CD14-positive monocyte (primary cell): ENCODE measurements at regions not wholly inside any gene's neighbourhood (a gene's known extent, or its start where the extent isn't known, plus 50 kb on each side); places are given as distances from the start of the nearest gene placed in this dataset.

Experiments used
- DNase-seq, 3 donors: peaks; one replicate each; pipeline ENCODE4 v3.0.0-alpha.2; 2011 to 2022
- H2AFZ ChIP-seq: 2 replicates; pipeline ENCODE4 v1.6.0; 2012; ENCODE audit warnings: mild to moderate bottlenecking, low read depth, low read length, inconsistent platforms; ENCODE audit not compliant: insufficient read depth, poor library complexity, severe bottlenecking
- H3K27ac ChIP-seq, 2 donors: 1 replicate in 1 of 2; 2 replicates in 1 of 2; pipeline ENCODE4 v1.5.1; 2012 to 2013; ENCODE audit warnings: low read length in 2 of 2, control low read depth in 1 of 2, inconsistent platforms in 1 of 2, low read depth in 1 of 2, mild to moderate bottlenecking in 1 of 2
- H3K27me3 ChIP-seq, 2 donors: one replicate each; pipeline versions ENCODE4 v1.6.0 to v1.6.1; 2011 to 2013; ENCODE audit warnings: low read length in 2 of 2; ENCODE audit not compliant: control insufficient read depth in 2 of 2, insufficient read depth in 2 of 2
- H3K36me3 ChIP-seq, 2 donors: replicated peaks in 1 of 2; 1 replicate in 1 of 2; 2 replicates in 1 of 2; pipeline versions ENCODE4 v1.5.1 to v1.6.1; 2012 to 2013; ENCODE audit warnings: low read length in 2 of 2, control low read depth in 1 of 2, inconsistent platforms in 1 of 2, mild to moderate bottlenecking in 1 of 2; ENCODE audit not compliant: insufficient read depth in 2 of 2, control insufficient read depth in 1 of 2
- H3K4me1 ChIP-seq, 2 donors: 1 replicate in 1 of 2; 2 replicates in 1 of 2; pipeline versions ENCODE4 v1.5.1 to v1.6.1; 2012 to 2013; ENCODE audit warnings: low read length in 2 of 2, control low read depth in 1 of 2, inconsistent platforms in 1 of 2, mild to moderate bottlenecking in 1 of 2, moderate library complexity in 1 of 2; ENCODE audit not compliant: insufficient read depth in 2 of 2, control insufficient read depth in 1 of 2
- H3K4me2 ChIP-seq: replicated peaks from 2 replicates; pipeline ENCODE3; 2012; ENCODE audit warnings: low read length, moderate library complexity, mild to moderate bottlenecking; ENCODE audit not compliant: poor library complexity, severe bottlenecking; ENCODE audit errors: extremely low read depth
- H3K4me3 ChIP-seq, 3 experiments: fragments of 200-600 bp in 1 of 3; sonication (generic) in 1 of 3; replicated peaks in 1 of 3; 1 replicate in 2 of 3; 2 replicates in 1 of 3; pipeline ENCODE4 v1.5.1; 2011 to 2013; ENCODE audit warnings: low read length in 3 of 3, mild to moderate bottlenecking in 3 of 3, control low read depth in 2 of 3, low read depth in 2 of 3, inconsistent platforms in 1 of 3, moderate library complexity in 1 of 3
- H3K79me2 ChIP-seq: 2 replicates; pipeline ENCODE4 v1.6.0; 2012; ENCODE audit warnings: mild to moderate bottlenecking, control low read depth, inconsistent platforms, low read length, moderate library complexity; ENCODE audit not compliant: insufficient read depth
- H3K9ac ChIP-seq: 2 replicates; pipeline ENCODE4 v1.6.0; 2017; ENCODE audit warnings: low read length, mild to moderate bottlenecking; ENCODE audit not compliant: insufficient read depth, poor library complexity, severe bottlenecking
- H3K9me3 ChIP-seq, 2 donors: replicated peaks in 1 of 2; 1 replicate in 1 of 2; 2 replicates in 1 of 2; pipeline versions ENCODE4 v1.5.1 to v1.6.1; 2012 to 2013; ENCODE audit warnings: low read length in 2 of 2, control low read depth in 1 of 2; ENCODE audit not compliant: control insufficient read depth in 1 of 2, insufficient read depth in 1 of 2
- H4K20me1 ChIP-seq: 2 replicates; pipeline ENCODE4 v1.6.0; 2012; ENCODE audit warnings: mild to moderate bottlenecking, low read length, control low read depth, moderate library complexity; ENCODE audit not compliant: insufficient read depth
- H3K27ac Mint-ChIP-seq, 7 donors: one replicate each; pipeline ENCODE4 v1.8.0; 2020; ENCODE audit warnings: mild to moderate bottlenecking in 7 of 7, mixed read lengths in 7 of 7, moderate library complexity in 6 of 7, inconsistent platforms in 2 of 7
- H3K27me3 Mint-ChIP-seq, 3 donors: one replicate each; pipeline ENCODE4 v1.8.0; 2021 to 2022; ENCODE audit warnings: low read depth in 3 of 3, mild to moderate bottlenecking in 3 of 3, mixed read lengths in 3 of 3, moderate library complexity in 3 of 3, inconsistent platforms in 1 of 3
- H3K36me3 Mint-ChIP-seq, 2 donors: one replicate each; pipeline ENCODE4 v1.8.0; 2020; ENCODE audit warnings: mixed read lengths in 2 of 2, inconsistent platforms in 1 of 2, mild to moderate bottlenecking in 1 of 2
- H3K4me1 Mint-ChIP-seq: one replicate; pipeline ENCODE4 v1.8.0; 2020; ENCODE audit warnings: mild to moderate bottlenecking, mixed read lengths
- H3K4me3 Mint-ChIP-seq, 2 donors: one replicate each; pipeline ENCODE4 v1.8.0; 2020; ENCODE audit warnings: mild to moderate bottlenecking in 2 of 2, mixed read lengths in 2 of 2, moderate library complexity in 1 of 2
- H3K9me3 Mint-ChIP-seq, 7 donors: one replicate each; pipeline ENCODE4 v1.8.0; 2020 to 2022; ENCODE audit warnings: mixed read lengths in 7 of 7, mild to moderate bottlenecking in 6 of 7, moderate library complexity in 6 of 7, inconsistent platforms in 2 of 7
- CTCF ChIP-seq: fragments of 200-600 bp; IDR thresholded peaks from one replicate; pipeline ENCODE4 v1.8.0; 2022; ENCODE audit warnings: antibody characterized with exemption, mild to moderate bottlenecking
- WGBS: methylation state at CpG from one replicate; pipeline ENCODE4 v1.1.5; 2013; ENCODE audit warnings: missing lambda C conversion rate; ENCODE audit not compliant: insufficient coverage; 5-methylcytosine and 5-hydroxymethylcytosine counted together
- intact Hi-C, 2 donors: fragments of 100-400 bp; cut with micrococcal nuclease; formaldehyde crosslinking; loops; one replicate each; pipeline versions ENCODE4 v1.15.0 to v1.15.1; 2023

- Histone ChIP-seq H3K27me3 (no peaks in the 10 kb centered on the region), H3K4me3 (no peak overlapping the region), H4K20me1 (no peaks in the 10 kb centered on the region), H2AFZ (no peak overlapping the region), H3K27ac (no peak overlapping the region), H3K36me3 (no peaks in the 10 kb centered on the region), H3K9ac (no peak overlapping the region), H3K4me1 (no peaks in the 10 kb centered on the region), H3K4me2 (no peak overlapping the region), H3K79me2 (no peaks in the 10 kb centered on the region), H3K9me3 (no peaks in the 10 kb centered on the region)
- DNase-seq: no peak
- Mint-ChIP-seq H3K4me1 (no peaks in the 10 kb centered on the region), H3K27me3 (no peaks in the 10 kb centered on the region), H3K9me3 (peaks cover 0 to 2% (median 0%) of the 10 kb centered on the region in 7 donors), H3K4me3 (no peak overlapping the region), H3K27ac (no peak overlapping the region), H3K36me3 (no peaks in the 10 kb centered on the region)
- no peak for TF ChIP-seq CTCF
- intact Hi-C loops: no loop called here
- WGBS: no CpG with 5 or more reads among the region's 2 CpGs
These were observed 79.0 kb upstream of the SNX19 start for GRCh38 chr11:130995266-130995665.

- H4K20me1 ChIP-seq: no peaks in the 10 kb centered on the region
- Mint-ChIP-seq H3K4me3 (no peak overlapping the region), H3K4me1 (no peaks in the 10 kb centered on the region), H3K27ac (no peak overlapping the region), H3K27me3 (no peaks in the 10 kb centered on the region), H3K9me3 (peaks cover 0 to 2% (median 0%) of the 10 kb centered on the region in 7 donors), H3K36me3 (no peaks in the 10 kb centered on the region)
- H3K9ac ChIP-seq: no peak overlapping the region
- H3K79me2 ChIP-seq: no peaks in the 10 kb centered on the region
- no peaks in the 10 kb centered on the region for H3K27me3 ChIP-seq
- no peaks in the 10 kb centered on the region for H3K4me1 ChIP-seq
- H2AFZ ChIP-seq: no peak overlapping the region
- no peak overlapping the region for H3K27ac ChIP-seq
- TF ChIP-seq CTCF: no peak
- H3K4me2 ChIP-seq: no peak overlapping the region
- H3K4me3 ChIP-seq: no peak overlapping the region
- intact Hi-C loops: no loop called here
- H3K36me3 ChIP-seq: no peaks in the 10 kb centered on the region
- WGBS: 75% methylated on average over 1 of the region's 1 CpG
- DNase-seq: no peak
- no peaks in the 10 kb centered on the region for H3K9me3 ChIP-seq
These were observed 81.0 kb upstream of the SNX19 start for GRCh38 chr11:130997278-130997677.
